ENCODE measurements at regions not wholly inside any gene's neighbourhood (a gene's known extent, or its start where the extent isn't known, plus 50 kb on each side); places are given as distances from the start of the nearest gene placed in this dataset.
"Not testable (repeated sequence)": the region's sequence is repeated elsewhere in the genome, so short reads cannot be mapped to it uniquely, and the experiment has no call there.

DNA sequence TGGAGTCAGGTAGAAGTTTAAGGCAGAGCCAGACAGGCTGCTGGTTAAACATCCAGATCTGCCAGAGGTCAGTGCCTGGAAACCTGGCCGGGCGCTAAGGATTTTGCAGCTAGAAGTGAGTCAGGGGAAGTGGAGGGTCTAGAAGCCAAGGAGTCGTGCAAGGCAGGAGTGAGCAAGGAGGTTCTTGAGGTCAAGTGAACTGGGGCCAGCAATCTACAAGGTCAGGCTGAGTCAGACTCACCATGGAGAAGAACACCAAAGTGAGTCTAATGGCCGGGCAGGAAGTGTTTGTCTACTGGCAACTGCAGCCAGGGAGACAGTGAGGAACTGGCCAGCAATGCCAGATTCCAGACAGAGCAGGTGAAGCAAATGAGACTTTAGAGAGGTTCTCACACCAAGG lies 628.2 kb downstream of the ETNK1 start:
- ATAC-seq, result no peak
- Histone ChIP-seq H3K9me3 (no peaks in the 10 kb centered on the region), H3K4me1 (ENCODE audit: low read depth) (no peaks in the 10 kb centered on the region)

GRCh38 chr12:23253910-23254309 lies 628.9 kb downstream of the ETNK1 start:
- DNase-seq; ATAC-seq; H3K4me3 ChIP-seq; H3K36me3 ChIP-seq (ENCODE audit: low read depth); intact Hi-C loops (cut with DNase I, micrococcal nuclease); H3K9me3 ChIP-seq; H3K4me1 ChIP-seq (ENCODE audit: low read depth): not testable (repeated sequence)

More for the DNA sequence above, 628.2 kb downstream of the ETNK1 start:
- DNase-seq, result no peak
- no peaks in the 10 kb centered on the region for H3K36me3 ChIP-seq (ENCODE audit: low read depth)
- intact Hi-C loops (cut with DNase I, micrococcal nuclease), result no loop called here
- H3K4me3 ChIP-seq, result no peak overlapping the region
- TF ChIP-seq, protein P1, sequence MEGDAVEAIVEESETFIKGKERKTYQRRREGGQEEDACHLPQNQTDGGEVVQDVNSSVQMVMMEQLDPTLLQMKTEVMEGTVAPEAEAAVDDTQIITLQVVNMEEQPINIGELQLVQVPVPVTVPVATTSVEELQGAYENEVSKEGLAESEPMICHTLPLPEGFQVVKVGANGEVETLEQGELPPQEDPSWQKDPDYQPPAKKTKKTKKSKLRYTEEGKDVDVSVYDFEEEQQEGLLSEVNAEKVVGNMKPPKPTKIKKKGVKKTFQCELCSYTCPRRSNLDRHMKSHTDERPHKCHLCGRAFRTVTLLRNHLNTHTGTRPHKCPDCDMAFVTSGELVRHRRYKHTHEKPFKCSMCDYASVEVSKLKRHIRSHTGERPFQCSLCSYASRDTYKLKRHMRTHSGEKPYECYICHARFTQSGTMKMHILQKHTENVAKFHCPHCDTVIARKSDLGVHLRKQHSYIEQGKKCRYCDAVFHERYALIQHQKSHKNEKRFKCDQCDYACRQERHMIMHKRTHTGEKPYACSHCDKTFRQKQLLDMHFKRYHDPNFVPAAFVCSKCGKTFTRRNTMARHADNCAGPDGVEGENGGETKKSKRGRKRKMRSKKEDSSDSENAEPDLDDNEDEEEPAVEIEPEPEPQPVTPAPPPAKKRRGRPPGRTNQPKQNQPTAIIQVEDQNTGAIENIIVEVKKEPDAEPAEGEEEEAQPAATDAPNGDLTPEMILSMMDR (IDR thresholded peaks at IDR 0.05), result no peak

DNA sequence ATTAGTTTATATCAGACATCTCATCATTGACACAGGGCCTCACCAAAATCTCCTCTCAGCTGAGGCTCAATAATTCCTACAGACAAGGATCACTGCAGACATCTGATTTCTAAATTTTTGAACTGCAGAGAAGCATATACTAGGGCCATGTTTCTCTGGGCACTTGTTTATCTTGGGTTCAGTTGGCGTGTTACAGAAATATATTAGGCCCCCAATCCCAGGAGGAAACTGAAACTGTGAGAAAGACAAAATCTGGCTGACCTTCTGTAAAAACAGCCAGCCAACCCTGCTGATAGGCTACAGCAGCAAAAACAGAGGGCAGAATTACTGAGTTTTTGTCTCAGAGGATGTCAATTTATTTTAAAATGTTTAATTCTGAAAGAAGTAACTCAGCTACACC lies 634.6 kb downstream of the ETNK1 start:
- TF ChIP-seq, protein P1 (IDR thresholded peaks at IDR 0.05), result no peak
- intact Hi-C loops (cut with DNase I, micrococcal nuclease), result no loop called here
- Histone ChIP-seq H3K4me3 (no peak overlapping the region), H3K9me3 (no peaks in the 10 kb centered on the region), H3K4me1 (ENCODE audit: low read depth) (no peaks in the 10 kb centered on the region), H3K36me3 (ENCODE audit: low read depth) (no peaks in the 10 kb centered on the region)
- no peak for ATAC-seq
- no peak for DNase-seq

DNA sequence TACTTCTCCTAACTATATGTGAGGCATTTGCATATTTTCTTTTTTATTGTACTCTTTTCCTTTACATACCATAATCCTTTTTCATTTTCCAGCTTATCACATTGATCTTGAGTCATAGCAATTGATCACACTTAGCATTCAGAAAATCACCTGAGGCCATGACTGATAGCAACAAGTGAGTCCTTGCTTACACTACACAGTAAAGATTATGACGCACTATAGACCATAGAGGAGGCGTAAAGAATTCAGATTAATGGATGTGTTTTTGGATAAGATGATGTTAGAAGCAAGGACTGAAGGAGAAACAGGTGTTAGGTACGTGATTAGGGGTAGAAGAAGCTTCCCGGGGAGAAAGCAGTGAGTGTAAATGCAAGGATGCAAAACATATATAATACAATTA lies 637.7 kb downstream of the ETNK1 start:
- no peak for DNase-seq

GRCh38 chr12:23277831-23278230 lies 652.9 kb downstream of the ETNK1 start:
- Histone ChIP-seq H3K36me3 (ENCODE audit: low read depth) (no peaks in the 10 kb centered on the region), H3K4me3 (no peak overlapping the region), H3K9me3 (no peaks in the 10 kb centered on the region), H3K4me1 (ENCODE audit: low read depth) (no peaks in the 10 kb centered on the region)
- intact Hi-C loops (cut with DNase I, micrococcal nuclease), result no loop called here
- DNase-seq (no peak), ATAC-seq (no peak)
- TF ChIP-seq, protein P1 (IDR thresholded peaks at IDR 0.05), result no peak

More for the DNA sequence above, 637.7 kb downstream of the ETNK1 start:
- Histone ChIP-seq H3K9me3 (no peaks in the 10 kb centered on the region), H3K4me3 (no peak overlapping the region), H3K36me3 (ENCODE audit: low read depth) (no peaks in the 10 kb centered on the region), H3K4me1 (ENCODE audit: low read depth) (no peaks in the 10 kb centered on the region)
- TF ChIP-seq, protein P1 (IDR thresholded peaks at IDR 0.05), result no peak
- intact Hi-C loops (cut with DNase I, micrococcal nuclease), result no loop called here
- ATAC-seq, result no peak

DNA sequence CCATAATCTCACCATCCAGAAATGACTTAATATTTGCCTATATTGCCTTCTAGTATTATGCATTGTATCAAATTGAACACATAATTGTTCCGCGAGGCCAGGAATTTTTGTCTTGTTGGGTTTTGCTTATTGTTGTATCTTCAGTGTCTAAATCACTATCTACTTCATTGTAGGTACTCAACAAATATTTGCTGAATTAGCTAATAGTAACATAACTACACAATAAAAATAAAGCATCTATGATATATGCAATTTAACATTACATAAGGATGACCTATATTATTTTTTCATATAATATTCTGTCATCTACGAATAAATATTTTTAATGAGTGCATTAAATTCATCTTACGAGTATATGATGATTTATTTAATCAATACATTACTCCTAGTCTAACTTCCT lies 656.3 kb downstream of the ETNK1 start:
- Histone ChIP-seq H3K4me1 (ENCODE audit: low read depth) (no peaks in the 10 kb centered on the region), H3K36me3 (ENCODE audit: low read depth) (no peaks in the 10 kb centered on the region), H3K9me3 (no peaks in the 10 kb centered on the region), H3K4me3 (no peak overlapping the region)
- ATAC-seq (no peak), DNase-seq (no peak)
- TF ChIP-seq, protein P1 (IDR thresholded peaks at IDR 0.05), result no peak
- intact Hi-C loops (cut with DNase I, micrococcal nuclease), result no loop called here
